PC-3 (cell line): ENCODE measurements at regions not wholly inside any gene's neighbourhood (a gene's known extent, or its start where the extent isn't known, plus 50 kb on each side); places are given as distances from the start of the nearest gene placed in this dataset.

ENCODE experiments used
- ATAC-seq: fragments of 200-7000 bp; cut with Tn5 transposase; 2 replicates; pipeline ENCODE4 v1.9.1; 2020; ENCODE audit warnings: mild to moderate bottlenecking, moderate library complexity
- BruUV-seq: library from RNA; stranded (reverse); fragments of 400-500 nt; replicated peaks from 2 replicates; lab custom pipeline; 2021; lab: Mats Ljungman, UMichigan
- CTCF ChIA-PET: fragments of 300-600 bp; sonication (Branson Sonifier 250); formaldehyde crosslinking; loops from one replicate; lab custom pipeline; 2022; ENCODE audit warnings: antibody characterized with exemption; lab: Charles Lee
- POLR2A ChIA-PET: fragments of 300-600 bp; sonication (Branson Sonifier 250); formaldehyde crosslinking; loops from one replicate; lab custom pipeline; 2022; ENCODE audit warnings: antibody characterized with exemption; ENCODE audit not compliant: unreplicated experiment; lab: Charles Lee
- DNase-seq: peaks from one replicate; pipeline ENCODE4 v3.0.0-alpha.2; 2015
- H2AFZ ChIP-seq: fragments of 300-600 bp; sonication (generic); 2 replicates; pipeline ENCODE4 v1.6.0; 2016; ENCODE audit warnings: antibody characterized with exemption, low read length
- H3F3A ChIP-seq: fragments of 300-600 bp; sonication (generic); one replicate; pipeline ENCODE4 v1.6.0; 2017; ENCODE audit warnings: antibody characterized with exemption, low read length, control low read depth, mild to moderate bottlenecking; ENCODE audit not compliant: unreplicated experiment
- H3K27ac ChIP-seq: fragments of 300-600 bp; sonication (generic); 2 replicates; pipeline ENCODE4 v1.5.1; 2016; ENCODE audit warnings: mild to moderate bottlenecking, low read length
- H3K27me3 ChIP-seq: fragments of 300-600 bp; sonication (generic); 2 replicates; pipeline ENCODE4 v1.6.1; 2016; ENCODE audit warnings: low read length, mixed read lengths
- H3K36me3 ChIP-seq: fragments of 300-600 bp; sonication (generic); 2 replicates; pipeline ENCODE4 v1.6.1; 2016; ENCODE audit warnings: low read depth, mixed run types, low read length, mixed read lengths
- H3K4me1 ChIP-seq: fragments of 300-600 bp; sonication (generic); 2 replicates; pipeline ENCODE4 v1.5.1; 2016; ENCODE audit warnings: low read length; ENCODE audit not compliant: insufficient read depth
- H3K4me2 ChIP-seq: fragments of 300-600 bp; sonication (generic); 2 replicates; pipeline ENCODE4 v1.6.0; 2016; ENCODE audit warnings: low read length
- H3K4me3 ChIP-seq: fragments of 300-600 bp; sonication (generic); 2 replicates; pipeline ENCODE4 v1.5.1; 2016; ENCODE audit warnings: mild to moderate bottlenecking, low read length, mixed read lengths
- H3K79me2 ChIP-seq: fragments of 300-600 bp; sonication (generic); 2 replicates; pipeline ENCODE4 v1.6.1; 2017; ENCODE audit warnings: low read length, mixed read lengths
- H3K9ac ChIP-seq: fragments of 300-600 bp; sonication (generic); 2 replicates; pipeline ENCODE4 v1.6.0; 2016; ENCODE audit warnings: mild to moderate bottlenecking, low read length
- H3K9me2 ChIP-seq: fragments of 300-600 bp; sonication (generic); replicated peaks from 2 replicates; pipeline ENCODE4 v1.6.1; 2016; ENCODE audit warnings: mixed run types, low read length, mixed read lengths
- H3K9me3 ChIP-seq: fragments of 300-600 bp; sonication (generic); 2 replicates; pipeline ENCODE4 v1.6.1; 2016; ENCODE audit warnings: low read length, mixed read lengths
- H4K20me1 ChIP-seq: fragments of 300-600 bp; sonication (generic); 2 replicates; pipeline ENCODE4 v1.6.1; 2016; ENCODE audit warnings: low read length, mixed read lengths
- CTCF ChIP-seq: fragments of 300-600 bp; sonication (generic); conservative IDR thresholded peaks from 2 replicates; pipeline ENCODE4 v1.5.1; 2017; ENCODE audit warnings: antibody characterized with exemption, low read depth, mild to moderate bottlenecking, low read length
- EZH2 ChIP-seq: fragments of 300-600 bp; sonication (generic); IDR thresholded peaks from one replicate; pipeline ENCODE4 v1.6.1; 2017; ENCODE audit warnings: antibody characterized with exemption, mild to moderate bottlenecking, low read length; ENCODE audit not compliant: unreplicated experiment
- EZH2phosphoT487 ChIP-seq: fragments of 300-600 bp; sonication (generic); IDR thresholded peaks from 2 replicates; pipeline ENCODE4 v1.6.1; 2018; ENCODE audit warnings: mild to moderate bottlenecking, antibody characterized with exemption, low read length, borderline replicate concordance
- intact Hi-C: fragments of 100-400 bp; cut with micrococcal nuclease; formaldehyde crosslinking; loops from 2 replicates; pipeline ENCODE4 v1.9.0; 2023

- BruUV-seq: no TSS peak
- intact Hi-C loops: no loop called here
- Histone ChIP-seq H3K9ac (no peak overlapping the region), H3F3A (no peaks in the 10 kb centered on the region), H3K27me3 (no peaks in the 10 kb centered on the region), H3K4me3 (no peak overlapping the region), H4K20me1 (no peaks in the 10 kb centered on the region), H3K36me3 (no peaks in the 10 kb centered on the region), H3K79me2 (no peaks in the 10 kb centered on the region), H2AFZ (no peak overlapping the region), H3K4me2 (no peak overlapping the region), H3K4me1 (no peaks in the 10 kb centered on the region), H3K9me2 (no peaks in the 10 kb centered on the region), H3K27ac (no peak overlapping the region), H3K9me3 (peaks cover 12% of the 10 kb centered on the region; the same call in 1 of the 2 replicates)
- DNase-seq (no peak), ATAC-seq (no peak)
- TF ChIP-seq EZH2phosphoT487: no peak
- ChIA-PET POLR2A (no interaction called here), CTCF (no interaction called here)
Observed at GRCh38 chr2:118524911-118525310, 322.5 kb downstream of the EN1 start.

- H3K4me2 ChIP-seq: no peak overlapping the region
- no peaks in the 10 kb centered on the region for H3F3A ChIP-seq
- CTCF ChIA-PET: no interaction called here
- H4K20me1 ChIP-seq: no peaks in the 10 kb centered on the region
- ATAC-seq (no peak), DNase-seq (no peak)
- TF ChIP-seq EZH2 (no peak), EZH2phosphoT487 (no peak), CTCF (no peak)
- no peak overlapping the region for H3K9ac ChIP-seq
- no peaks in the 10 kb centered on the region for H3K9me2 ChIP-seq
- no peak overlapping the region for H3K27ac ChIP-seq
- POLR2A ChIA-PET: no interaction called here
- peaks cover 20% of the 10 kb centered on the region for H3K9me3 ChIP-seq
- intact Hi-C loops: no loop called here
- no peak overlapping the region for H2AFZ ChIP-seq
- no peak overlapping the region for H3K4me3 ChIP-seq
- H3K79me2 ChIP-seq: no peaks in the 10 kb centered on the region
- H3K27me3 ChIP-seq: no peaks in the 10 kb centered on the region
- H3K4me1 ChIP-seq: no peaks in the 10 kb centered on the region
- no peaks in the 10 kb centered on the region for H3K36me3 ChIP-seq
- no TSS peak for BruUV-seq
Observed at GRCh38 chr2:118523761-118524160, 323.7 kb downstream of the EN1 start.

- H3K27me3 ChIP-seq: no peaks in the 10 kb centered on the region
- H3K9ac ChIP-seq: no peak overlapping the region
- H3K4me3 ChIP-seq: no peak overlapping the region
- no peaks in the 10 kb centered on the region for H3K79me2 ChIP-seq
- no peak overlapping the region for H3K27ac ChIP-seq
- ChIA-PET CTCF (no interaction called here), POLR2A (no interaction called here)
- DNase-seq (no peak), ATAC-seq (no peak)
- H2AFZ ChIP-seq: no peak overlapping the region
- H3K9me2 ChIP-seq: no peaks in the 10 kb centered on the region
- TF ChIP-seq EZH2phosphoT487: no peak
- TF ChIP-seq CTCF: no peak
- peaks cover 24% of the 10 kb centered on the region for H3K9me3 ChIP-seq
- no peaks in the 10 kb centered on the region for H4K20me1 ChIP-seq
- no peaks in the 10 kb centered on the region for H3F3A ChIP-seq
- H3K36me3 ChIP-seq: no peaks in the 10 kb centered on the region
- no peak overlapping the region for H3K4me2 ChIP-seq
- intact Hi-C loops: no loop called here
- H3K4me1 ChIP-seq: no peaks in the 10 kb centered on the region
- no TSS peak for BruUV-seq
Observed at GRCh38 chr2:118521960-118522359, 325.5 kb downstream of the EN1 start.
